ENCODE measurements at regions not wholly inside any gene's neighbourhood (a gene's known extent, or its start where the extent isn't known, plus 50 kb on each side); places are given as distances from the start of the nearest gene placed in this dataset.

DNA sequence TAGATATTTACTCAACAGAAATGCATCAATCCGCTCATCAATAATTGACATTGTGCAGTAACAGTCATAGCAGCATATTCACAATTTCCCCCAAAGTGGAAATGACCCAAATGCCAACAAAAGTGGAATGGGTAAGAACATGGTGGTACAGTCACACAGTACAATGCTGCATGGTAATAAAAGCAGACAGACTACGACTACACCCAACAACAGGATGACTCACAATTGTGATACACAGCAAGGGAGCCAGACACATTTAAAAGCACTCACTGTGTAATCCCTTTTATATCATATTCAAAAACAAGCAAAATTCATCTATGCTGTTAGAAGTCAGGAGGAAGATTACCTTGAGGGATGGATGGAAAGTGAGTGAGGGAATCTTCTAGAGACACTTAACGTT lies 76.5 kb upstream of the NUDT7 start:
- no peaks in the 10 kb centered on the region for H3K36me3 Mint-ChIP-seq (ENCODE audit: unreplicated experiment)
- no peak overlapping the region for H3K4me3 Mint-ChIP-seq (ENCODE audit: unreplicated experiment)
- no peak overlapping the region for H3K27ac Mint-ChIP-seq (ENCODE audit: unreplicated experiment)
- no peak for TF ChIP-seq CTCF (IDR thresholded peaks at IDR 0.05)
- H3K27me3 Mint-ChIP-seq (ENCODE audit: unreplicated experiment) = no peaks in the 10 kb centered on the region
- peaks cover 18% of the 10 kb centered on the region for H3K9me3 Mint-ChIP-seq (ENCODE audit: unreplicated experiment)
- no peaks in the 10 kb centered on the region for H3K4me1 Mint-ChIP-seq (ENCODE audit: unreplicated experiment)
- no peak for DNase-seq (ENCODE audit: extremely low spot score, unreplicated experiment)

- no peak for TF ChIP-seq CTCF (IDR thresholded peaks at IDR 0.05)
- Mint-ChIP-seq H3K9me3 (ENCODE audit: unreplicated experiment) (peaks cover 18% of the 10 kb centered on the region), H3K27ac (ENCODE audit: unreplicated experiment) (no peak overlapping the region), H3K4me1 (ENCODE audit: unreplicated experiment) (no peaks in the 10 kb centered on the region), H3K4me3 (ENCODE audit: unreplicated experiment) (no peak overlapping the region), H3K27me3 (ENCODE audit: unreplicated experiment) (no peaks in the 10 kb centered on the region), H3K36me3 (ENCODE audit: unreplicated experiment) (no peaks in the 10 kb centered on the region)
- no peak for DNase-seq (ENCODE audit: extremely low spot score, unreplicated experiment)
Observed at GRCh38 chr16:77647726-77648125, 74.6 kb upstream of the NUDT7 start.

- DNase-seq (ENCODE audit: extremely low spot score, unreplicated experiment) = no peak
- no peaks in the 10 kb centered on the region for H3K36me3 Mint-ChIP-seq (ENCODE audit: unreplicated experiment)
- H3K4me3 Mint-ChIP-seq (ENCODE audit: unreplicated experiment) = no peak overlapping the region
- TF ChIP-seq CTCF (IDR thresholded peaks at IDR 0.05) = no peak
- H3K9me3 Mint-ChIP-seq (ENCODE audit: unreplicated experiment) = peaks cover 9% of the 10 kb centered on the region
- H3K27ac Mint-ChIP-seq (ENCODE audit: unreplicated experiment) = no peak overlapping the region
- no peaks in the 10 kb centered on the region for H3K27me3 Mint-ChIP-seq (ENCODE audit: unreplicated experiment)
- H3K4me1 Mint-ChIP-seq (ENCODE audit: unreplicated experiment) = no peaks in the 10 kb centered on the region
Observed at GRCh38 chr16:77650761-77651160, 71.6 kb upstream of the NUDT7 start.

DNA sequence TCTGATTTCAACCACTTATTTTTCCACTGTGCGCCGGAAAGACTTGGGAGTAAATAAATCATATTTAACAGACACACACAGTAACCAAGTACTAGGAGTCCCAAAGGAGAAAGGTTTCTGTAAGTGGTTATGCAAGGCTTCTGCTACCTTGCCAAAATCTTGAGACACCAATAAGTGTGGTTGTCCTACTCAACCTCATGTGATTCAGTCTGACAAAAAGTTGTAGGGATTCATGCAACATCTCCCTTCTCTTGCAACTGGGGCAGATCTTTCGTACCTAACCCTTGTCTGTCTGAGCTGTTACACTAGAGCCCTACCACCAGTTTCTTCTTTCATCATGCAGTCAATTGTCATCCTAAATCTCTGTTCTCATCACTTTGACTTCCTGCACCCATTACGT lies 69.9 kb upstream of the NUDT7 start:
- Mint-ChIP-seq H3K27me3 (ENCODE audit: unreplicated experiment) (no peaks in the 10 kb centered on the region), H3K9me3 (ENCODE audit: unreplicated experiment) (peaks cover 3% of the 10 kb centered on the region), H3K27ac (ENCODE audit: unreplicated experiment) (no peak overlapping the region), H3K4me1 (ENCODE audit: unreplicated experiment) (no peaks in the 10 kb centered on the region), H3K36me3 (ENCODE audit: unreplicated experiment) (no peaks in the 10 kb centered on the region), H3K4me3 (ENCODE audit: unreplicated experiment) (no peak overlapping the region)
- TF ChIP-seq CTCF (IDR thresholded peaks at IDR 0.05) = no peak
- DNase-seq (ENCODE audit: extremely low spot score, unreplicated experiment) = no peak

DNA sequence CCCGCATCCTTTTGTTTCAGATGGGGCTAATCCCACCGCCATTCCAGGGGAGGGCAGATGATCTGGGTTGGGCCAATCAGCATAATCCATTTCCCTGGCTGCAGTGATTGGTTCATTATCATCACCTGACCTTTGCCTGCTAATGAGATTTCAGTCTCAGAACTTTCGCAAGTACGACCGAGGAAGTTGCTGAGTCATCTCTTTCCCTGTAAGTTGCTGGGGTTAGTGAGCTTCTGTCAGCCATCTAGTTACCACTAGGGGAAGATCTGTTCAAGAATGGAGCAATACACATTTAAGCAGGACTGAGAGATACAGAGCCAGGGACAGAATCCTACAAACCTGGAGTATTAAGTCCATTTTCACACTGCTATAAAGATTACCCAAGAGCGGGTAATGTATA lies 65.3 kb upstream of the NUDT7 start:
- H3K36me3 Mint-ChIP-seq (ENCODE audit: unreplicated experiment) = no peaks in the 10 kb centered on the region
- no peak for DNase-seq (ENCODE audit: extremely low spot score, unreplicated experiment)
- TF ChIP-seq CTCF (IDR thresholded peaks at IDR 0.05) = no peak
- H3K27me3 Mint-ChIP-seq (ENCODE audit: unreplicated experiment) = no peaks in the 10 kb centered on the region
- no peak overlapping the region for H3K27ac Mint-ChIP-seq (ENCODE audit: unreplicated experiment)
- no peak overlapping the region for H3K4me3 Mint-ChIP-seq (ENCODE audit: unreplicated experiment)
- H3K9me3 Mint-ChIP-seq (ENCODE audit: unreplicated experiment) = no peaks in the 10 kb centered on the region
- H3K4me1 Mint-ChIP-seq (ENCODE audit: unreplicated experiment) = no peaks in the 10 kb centered on the region

Data from osteocyte (in vitro differentiated cells).